C4-2B (cell line): ENCODE measurements at regions not wholly inside any gene's neighbourhood (a gene's known extent, or its start where the extent isn't known, plus 50 kb on each side); places are given as distances from the start of the nearest gene placed in this dataset.

Experiments
- ZFX ChIP-seq: fragments of 450-650 bp; IDR thresholded peaks from 2 replicates; pipeline ENCODE4 v1.6.1; 2017
- TF ChIP-seq, protein P1 (sequence below): fragments of 450-650 bp; conservative IDR thresholded peaks from 2 replicates; pipeline ENCODE4 v1.5.1; 2017; ENCODE audit warnings: mild to moderate bottlenecking

- TF ChIP-seq, protein P1, sequence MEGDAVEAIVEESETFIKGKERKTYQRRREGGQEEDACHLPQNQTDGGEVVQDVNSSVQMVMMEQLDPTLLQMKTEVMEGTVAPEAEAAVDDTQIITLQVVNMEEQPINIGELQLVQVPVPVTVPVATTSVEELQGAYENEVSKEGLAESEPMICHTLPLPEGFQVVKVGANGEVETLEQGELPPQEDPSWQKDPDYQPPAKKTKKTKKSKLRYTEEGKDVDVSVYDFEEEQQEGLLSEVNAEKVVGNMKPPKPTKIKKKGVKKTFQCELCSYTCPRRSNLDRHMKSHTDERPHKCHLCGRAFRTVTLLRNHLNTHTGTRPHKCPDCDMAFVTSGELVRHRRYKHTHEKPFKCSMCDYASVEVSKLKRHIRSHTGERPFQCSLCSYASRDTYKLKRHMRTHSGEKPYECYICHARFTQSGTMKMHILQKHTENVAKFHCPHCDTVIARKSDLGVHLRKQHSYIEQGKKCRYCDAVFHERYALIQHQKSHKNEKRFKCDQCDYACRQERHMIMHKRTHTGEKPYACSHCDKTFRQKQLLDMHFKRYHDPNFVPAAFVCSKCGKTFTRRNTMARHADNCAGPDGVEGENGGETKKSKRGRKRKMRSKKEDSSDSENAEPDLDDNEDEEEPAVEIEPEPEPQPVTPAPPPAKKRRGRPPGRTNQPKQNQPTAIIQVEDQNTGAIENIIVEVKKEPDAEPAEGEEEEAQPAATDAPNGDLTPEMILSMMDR: no peak
- TF ChIP-seq ZFX: no peak
Measured at GRCh38 chr6:105753207-105753606, 332.9 kb upstream of the PRDM1 start.
